ENCODE measurements at regions not wholly inside any gene's neighbourhood (a gene's known extent, or its start where the extent isn't known, plus 50 kb on each side); places are given as distances from the start of the nearest gene placed in this dataset.
A peak's percentile ranks its signal among the peaks of the same experiment; 100 is the strongest.

GRCh38 chr11:112836256-112836602 is 125.0 kb upstream of the NCAM1 start:
- DNase-seq, result no peak
- TF ChIP-seq CTCF (IDR thresholded peaks at IDR 0.05; ENCODE audit: borderline replicate concordance), result no peak
- H3K4me1 ChIP-seq, result peaks cover 23% of the 10 kb centered on the region
- H3K36me3 ChIP-seq, result no peaks in the 10 kb centered on the region
- H3K27me3 ChIP-seq (ENCODE audit: low read depth), result peaks cover 4% of the 10 kb centered on the region
- H3K27ac ChIP-seq (replicated peaks), result no peak overlapping the region
- intact Hi-C loops (cut with micrococcal nuclease), result no loop called here
- H3K4me3 ChIP-seq, result no peak overlapping the region
- H3K9me3 ChIP-seq (replicated peaks), result no peaks in the 10 kb centered on the region

- peak; percentile 55 for TF ChIP-seq CTCF (IDR thresholded peaks at IDR 0.05; ENCODE audit: borderline replicate concordance)
- Histone ChIP-seq H3K36me3 (no peaks in the 10 kb centered on the region), H3K4me1 (peaks cover 23% of the 10 kb centered on the region), H3K27me3 (ENCODE audit: low read depth) (peaks cover 4% of the 10 kb centered on the region), H3K27ac (replicated peaks) (no peak overlapping the region), H3K4me3 (no peak overlapping the region), H3K9me3 (replicated peaks) (no peaks in the 10 kb centered on the region)
- intact Hi-C loops (cut with micrococcal nuclease), result no loop called here
- DNase-seq, result no peak
These were observed 123.9 kb upstream of the NCAM1 start for GRCh38 chr11:112837162-112837826.

- DNase-seq, result no peak
- H3K9me3 ChIP-seq (replicated peaks), result no peaks in the 10 kb centered on the region
- H3K4me1 ChIP-seq, result peaks cover 17% of the 10 kb centered on the region
- no peaks in the 10 kb centered on the region for H3K36me3 ChIP-seq
- H3K4me3 ChIP-seq, result no peak overlapping the region
- intact Hi-C loops (cut with micrococcal nuclease), result no loop called here
- peaks cover 1% of the 10 kb centered on the region for H3K27me3 ChIP-seq (ENCODE audit: low read depth)
- no peak for TF ChIP-seq CTCF (IDR thresholded peaks at IDR 0.05; ENCODE audit: borderline replicate concordance)
- no peak overlapping the region for H3K27ac ChIP-seq (replicated peaks)
These were observed 122.2 kb upstream of the NCAM1 start for GRCh38 chr11:112839051-112839450.

GRCh38 chr11:112841729-112842128 is 119.5 kb upstream of the NCAM1 start:
- H3K27ac ChIP-seq (replicated peaks), result no peak overlapping the region
- intact Hi-C loops (cut with micrococcal nuclease), result no loop called here

GRCh38 chr11:112842151-112842550 is 119.1 kb upstream of the NCAM1 start:
- Histone ChIP-seq H3K36me3 (no peaks in the 10 kb centered on the region), H3K4me3 (no peak overlapping the region), H3K4me1 (peaks cover 9% of the 10 kb centered on the region), H3K27ac (replicated peaks) (no peak overlapping the region), H3K27me3 (ENCODE audit: low read depth) (no peaks in the 10 kb centered on the region), H3K9me3 (replicated peaks) (no peaks in the 10 kb centered on the region)
- DNase-seq, result no peak
- intact Hi-C loops (cut with micrococcal nuclease), result no loop called here
- TF ChIP-seq CTCF (IDR thresholded peaks at IDR 0.05; ENCODE audit: borderline replicate concordance), result no peak

More at GRCh38 chr11:112841729-112842128, 119.5 kb upstream of the NCAM1 start:
- Histone ChIP-seq H3K4me3 (no peak overlapping the region), H3K4me1 (peaks cover 10% of the 10 kb centered on the region), H3K27me3 (ENCODE audit: low read depth) (no peaks in the 10 kb centered on the region), H3K9me3 (replicated peaks) (no peaks in the 10 kb centered on the region), H3K36me3 (no peaks in the 10 kb centered on the region)
- TF ChIP-seq CTCF (IDR thresholded peaks at IDR 0.05; ENCODE audit: borderline replicate concordance), result no peak
- no peak for DNase-seq
